HG02884 (cell line): ENCODE measurements at regions not wholly inside any gene's neighbourhood (a gene's known extent, or its start where the extent isn't known, plus 50 kb on each side); places are given as distances from the start of the nearest gene placed in this dataset.

Experiments used
- ATAC-seq: cut with Tn5 transposase; IDR thresholded peaks from one replicate; pipeline ENCODE4 v1.9.1; 2021; ENCODE audit warnings: mild to moderate bottlenecking, moderate library complexity; ENCODE audit not compliant: unreplicated experiment

DNA sequence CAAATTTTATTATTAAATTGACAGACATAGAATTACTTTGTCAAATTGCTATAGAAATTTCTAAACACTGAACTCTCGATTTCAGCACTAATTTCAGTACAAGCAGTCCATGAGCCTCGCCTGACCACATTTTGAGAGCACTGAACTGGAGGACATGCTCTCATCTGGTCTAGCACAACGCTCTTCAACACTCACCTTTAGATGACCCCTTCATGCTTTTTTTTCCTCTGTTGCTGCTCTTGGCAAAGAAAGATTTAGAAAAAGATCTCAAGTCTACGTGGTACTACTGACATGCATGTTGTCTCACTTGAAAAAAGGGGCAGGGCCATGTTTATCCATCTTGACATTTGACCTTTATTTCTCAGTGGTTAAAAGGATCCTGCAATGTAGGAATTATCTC lies 981.5 kb downstream of the DIAPH3 start:
- no peak for ATAC-seq

DNA sequence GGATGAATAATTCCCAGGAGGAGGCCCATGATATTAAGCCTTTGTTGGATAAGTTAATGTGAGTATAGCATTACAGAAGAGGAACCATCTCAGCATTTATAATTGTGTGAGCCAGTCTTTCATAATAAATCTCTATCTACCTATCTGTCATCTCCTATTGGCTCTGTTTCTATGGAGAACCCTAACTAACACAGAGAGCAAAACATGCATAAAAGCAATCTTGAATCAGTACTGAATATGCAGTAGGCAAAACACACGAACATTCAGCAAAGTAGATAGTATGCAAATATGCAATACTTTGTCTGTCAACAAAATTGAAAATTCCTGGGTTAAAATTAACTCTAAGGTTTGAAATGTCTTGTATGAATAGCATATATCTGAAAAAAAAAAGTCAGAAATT lies 966.3 kb downstream of the DIAPH3 start:
- ATAC-seq, result no peak

DNA sequence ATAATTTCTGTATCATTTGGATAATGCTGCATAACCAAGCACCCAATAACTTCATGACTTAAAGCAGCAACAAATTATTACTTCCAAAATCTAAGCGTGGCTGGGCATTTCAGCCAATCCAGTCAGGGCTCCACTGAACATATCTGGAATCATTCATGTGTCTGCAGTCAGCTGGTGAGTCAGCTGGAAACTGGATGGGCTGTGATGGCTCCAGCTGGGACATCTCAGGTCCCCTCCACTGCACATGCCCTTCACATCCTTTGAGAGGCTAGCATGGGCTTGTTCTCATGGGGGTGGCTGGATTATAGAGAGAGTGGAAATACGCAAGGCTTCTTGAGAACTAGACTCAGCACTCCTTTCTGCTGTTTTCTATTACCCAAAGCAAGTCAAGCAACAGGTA lies 961.9 kb downstream of the DIAPH3 start:
- no peak for ATAC-seq

DNA sequence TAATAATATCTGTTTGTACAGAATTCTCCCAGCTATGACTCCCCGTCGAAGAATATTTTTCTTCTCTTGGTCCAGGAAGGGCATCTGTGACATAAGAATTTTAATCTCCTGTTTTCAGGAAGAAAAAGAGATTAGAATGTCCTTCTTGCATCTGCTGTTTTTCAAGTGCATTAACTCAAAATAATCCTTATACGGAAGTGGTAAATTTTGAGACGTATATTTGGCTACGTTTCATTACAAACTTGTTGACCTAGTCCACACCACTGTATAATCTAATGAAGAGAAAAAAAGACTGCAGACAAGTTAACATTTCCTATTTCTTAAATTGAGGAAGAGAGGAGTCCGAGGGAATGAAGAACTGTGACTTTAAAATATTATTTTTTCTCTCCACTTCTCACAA lies 959.9 kb downstream of the DIAPH3 start:
- no peak for ATAC-seq

DNA sequence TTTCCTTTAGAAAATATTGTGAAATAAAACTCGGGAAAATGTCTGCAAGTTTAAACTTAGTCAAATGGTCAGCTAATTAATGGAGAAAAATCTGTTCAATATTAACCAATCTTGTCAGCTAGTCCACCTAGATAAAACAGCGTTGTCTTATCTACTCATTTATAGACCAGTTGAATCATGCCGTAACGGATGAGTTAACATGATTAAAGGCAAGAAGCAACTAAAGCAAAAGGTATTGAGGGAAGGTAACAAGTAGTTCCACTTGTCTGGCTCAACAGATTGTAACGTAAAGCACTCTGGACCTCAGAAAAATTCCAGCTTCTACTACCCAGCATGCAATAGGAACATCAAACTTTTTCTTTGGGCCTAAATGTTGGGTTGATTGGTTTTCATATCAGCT lies 958.2 kb downstream of the DIAPH3 start:
- ATAC-seq, result no peak

DNA sequence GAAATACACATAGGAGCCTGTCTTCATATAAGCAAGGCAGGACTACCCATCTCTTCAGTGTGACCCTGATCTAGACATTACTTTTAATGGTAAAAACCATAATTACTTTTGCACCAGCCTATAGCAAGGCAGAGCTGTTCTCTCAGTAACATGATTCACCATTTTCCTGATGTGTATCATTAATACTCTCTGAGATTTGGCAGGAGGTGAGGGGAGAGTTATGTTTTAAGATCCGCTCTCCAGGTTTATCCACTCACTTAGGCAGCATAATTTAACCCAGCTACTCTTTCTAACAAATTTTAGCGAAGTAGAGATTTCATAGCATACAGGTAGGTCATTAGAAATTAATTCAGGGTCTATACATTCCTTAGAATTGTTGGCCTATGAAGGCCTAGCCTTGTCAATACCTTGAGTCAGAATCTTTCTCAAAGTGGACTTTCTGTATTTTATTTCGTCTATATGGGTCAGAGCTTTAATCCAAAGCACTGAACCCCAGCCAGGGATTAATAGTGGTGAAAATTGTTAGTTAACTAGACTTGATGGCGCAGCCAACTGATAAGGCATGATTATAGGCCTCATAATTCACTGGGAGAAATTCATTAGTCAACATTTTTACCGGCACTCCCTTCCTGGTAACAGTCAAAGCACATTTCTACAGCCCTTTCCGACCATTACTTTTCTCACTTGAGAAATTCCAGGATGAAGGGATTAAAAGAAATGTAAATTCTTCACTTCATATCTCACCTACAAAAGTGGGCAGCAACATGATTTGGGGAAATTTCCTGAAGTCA lies 955.1 kb downstream of the DIAPH3 start:
- no peak for ATAC-seq

DNA sequence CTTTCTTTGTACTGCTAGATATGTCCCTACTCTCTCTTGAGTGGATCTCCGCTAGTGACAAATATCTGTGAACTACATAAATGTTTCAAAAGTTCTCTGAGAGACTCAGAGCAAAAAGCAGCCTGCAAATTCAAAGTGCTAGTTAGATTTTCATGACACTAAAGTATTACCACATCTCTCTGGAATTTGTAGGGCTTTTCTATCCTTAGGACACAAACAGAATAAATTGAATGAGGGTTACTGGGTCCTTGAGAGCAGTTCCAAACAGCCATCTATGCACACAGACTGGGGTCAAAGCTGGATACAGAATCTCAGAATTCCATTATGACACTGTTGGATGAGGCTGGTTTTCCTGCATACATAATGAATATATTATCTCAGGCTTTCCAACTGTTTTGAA lies 953.2 kb downstream of the DIAPH3 start:
- ATAC-seq, result no peak

DNA sequence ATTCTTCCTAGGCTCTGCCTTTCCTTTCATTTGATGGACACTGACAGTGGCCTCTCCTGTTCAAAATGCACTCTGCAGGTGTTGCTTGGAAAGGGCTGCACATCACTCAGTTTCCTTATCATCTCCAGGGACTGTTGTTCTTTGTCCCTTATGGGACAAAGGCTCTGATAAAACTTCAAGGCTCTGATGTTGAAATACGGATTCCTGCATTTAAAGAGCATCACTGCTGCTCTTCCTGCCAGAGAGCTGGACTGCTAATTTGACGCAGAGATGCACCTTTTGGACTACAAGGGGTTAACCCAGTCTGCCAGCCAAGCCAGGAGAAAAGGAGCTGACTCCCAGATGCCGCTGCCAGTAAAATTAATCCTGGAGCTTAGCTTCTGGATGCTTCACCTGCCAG lies 952.1 kb downstream of the DIAPH3 start:
- no peak for ATAC-seq

DNA sequence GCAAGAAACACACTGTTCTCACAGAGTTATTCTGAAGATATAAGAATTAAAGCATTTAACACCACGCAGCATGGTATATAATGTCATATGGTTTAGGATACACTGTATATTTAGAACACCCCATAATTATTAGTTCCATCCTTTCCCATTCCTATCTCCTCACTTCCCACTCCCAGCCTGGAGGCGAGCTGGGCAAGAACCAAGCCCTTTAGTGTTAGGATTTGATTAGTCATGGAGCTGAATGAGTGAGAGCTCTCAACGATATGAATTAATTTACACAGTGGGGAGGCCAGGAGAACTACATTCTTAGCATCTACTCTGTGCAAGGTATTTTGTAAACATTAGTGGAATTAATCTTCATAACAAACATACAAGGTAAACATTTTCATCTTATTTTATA lies 934.3 kb downstream of the DIAPH3 start:
- no peak for ATAC-seq

DNA sequence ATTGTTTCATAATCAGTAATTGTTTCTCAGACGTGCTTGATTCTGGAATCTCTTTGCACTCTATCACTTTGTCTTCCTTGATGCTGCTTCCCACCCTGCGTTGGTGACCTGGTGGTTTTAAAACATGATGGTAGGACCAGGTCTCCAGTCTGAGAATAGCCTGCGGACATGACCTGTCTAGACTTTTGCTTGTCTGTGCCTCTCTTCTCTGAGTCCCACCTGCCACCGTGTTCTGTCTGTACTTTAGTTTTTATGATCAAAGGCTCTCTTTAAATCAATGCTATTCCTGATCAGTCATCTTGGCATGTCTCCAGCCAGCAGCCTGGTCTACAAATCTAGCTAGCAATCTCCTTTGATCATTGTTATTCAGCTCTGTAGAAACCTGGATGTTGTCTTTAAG lies 933.9 kb downstream of the DIAPH3 start:
- no peak for ATAC-seq

DNA sequence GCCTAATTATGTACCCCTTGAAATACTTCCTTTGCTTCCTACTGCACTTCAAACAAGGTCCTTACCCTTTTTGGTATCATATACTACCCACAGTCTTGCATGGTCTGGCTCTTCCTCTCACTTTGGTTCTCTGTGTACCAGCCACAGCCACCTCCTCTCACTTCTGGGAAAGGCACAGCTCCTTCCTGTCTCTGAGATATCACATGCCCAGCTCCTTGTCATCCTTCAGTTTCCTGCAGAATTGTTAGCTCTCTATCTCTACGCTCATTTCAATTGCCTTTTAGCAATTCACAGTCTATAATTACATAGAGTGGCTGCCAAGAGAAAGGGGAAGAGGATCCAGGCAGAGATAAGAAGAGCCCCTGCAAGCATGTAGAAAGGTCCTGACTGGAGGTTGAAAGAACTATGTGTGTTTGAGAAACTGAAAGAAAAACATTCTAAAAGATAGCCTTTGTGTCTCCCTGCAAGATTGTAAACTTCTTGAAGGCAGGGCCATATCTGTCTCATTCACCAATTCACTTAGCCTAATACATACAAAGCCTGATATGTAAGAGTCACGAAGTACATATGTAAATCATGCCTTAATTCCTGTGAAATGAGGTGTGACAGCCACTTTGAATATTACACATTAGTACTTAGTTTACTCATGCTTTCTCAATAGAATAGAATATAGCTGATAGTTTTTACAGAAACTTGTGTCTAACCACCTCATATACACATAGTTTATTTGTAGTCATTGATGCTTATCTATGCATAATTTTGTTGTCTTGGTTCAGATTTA lies 933.1 kb downstream of the DIAPH3 start:
- no peak for ATAC-seq

DNA sequence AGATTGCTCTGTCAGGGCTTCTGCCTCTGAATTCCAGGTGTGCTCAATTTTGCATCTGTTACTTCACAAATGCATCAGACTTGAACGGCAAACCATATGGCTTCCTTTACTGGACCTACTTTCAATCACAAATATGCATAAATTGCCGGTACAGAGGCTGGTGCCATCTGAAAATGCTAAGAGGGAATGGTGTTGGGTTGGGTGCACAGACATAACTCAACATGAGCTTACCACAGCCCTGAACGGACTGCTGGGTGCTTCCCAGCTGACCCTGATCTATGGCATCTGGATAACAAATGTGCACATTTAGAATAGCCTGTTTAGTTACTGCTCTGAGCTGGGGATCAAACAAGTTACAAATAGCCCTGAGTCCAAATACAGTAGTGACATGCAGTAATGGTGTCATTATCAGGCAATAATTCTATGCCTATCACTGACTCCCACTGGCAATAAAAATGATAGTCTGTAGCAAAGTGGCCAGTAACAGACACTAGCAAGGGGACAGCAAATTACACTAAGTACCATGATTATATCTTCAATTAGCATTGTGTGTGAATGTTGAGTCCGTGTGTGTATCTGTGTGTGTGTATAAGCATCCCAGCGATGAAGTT lies 927.3 kb downstream of the DIAPH3 start:
- no peak for ATAC-seq

DNA sequence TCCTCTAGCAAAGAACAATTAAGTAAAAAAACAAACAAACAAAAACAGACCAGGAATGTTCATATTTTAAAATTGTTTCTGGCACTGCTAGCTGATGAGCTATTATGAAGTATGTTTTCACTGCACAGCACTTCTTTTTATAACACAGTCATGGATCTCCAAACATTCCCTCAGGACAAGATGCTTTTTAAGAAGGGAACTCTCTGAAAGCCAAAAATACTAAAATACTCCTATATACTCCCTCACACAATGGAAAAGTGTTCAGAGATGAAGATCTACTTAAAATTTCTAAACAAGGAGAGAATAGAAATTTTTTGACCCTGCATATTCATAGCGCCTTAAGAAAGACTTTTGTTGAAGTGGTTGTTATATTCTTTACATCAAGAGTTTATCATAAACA lies 926.8 kb downstream of the DIAPH3 start:
- no peak for ATAC-seq

DNA sequence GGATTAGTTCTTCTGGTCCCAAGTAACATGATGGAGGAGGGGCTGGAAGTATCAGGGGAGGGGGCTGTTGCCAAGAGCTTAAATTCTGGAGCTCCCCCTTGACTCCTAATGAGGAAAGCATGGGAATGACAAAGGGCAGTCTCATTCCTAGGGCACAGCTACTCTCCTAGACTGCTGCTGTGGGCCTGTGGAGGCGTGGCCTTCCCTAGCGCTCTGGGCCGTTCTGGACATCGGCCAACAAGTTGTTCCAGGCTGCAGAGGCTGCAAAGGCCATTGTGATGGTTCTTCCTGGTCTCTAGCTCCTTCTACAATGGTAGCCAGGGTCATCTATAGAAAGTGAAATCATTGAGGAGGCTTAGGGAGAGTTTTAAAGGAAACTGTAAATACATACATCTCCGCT lies 916.6 kb downstream of the DIAPH3 start:
- ATAC-seq, result no peak

DNA sequence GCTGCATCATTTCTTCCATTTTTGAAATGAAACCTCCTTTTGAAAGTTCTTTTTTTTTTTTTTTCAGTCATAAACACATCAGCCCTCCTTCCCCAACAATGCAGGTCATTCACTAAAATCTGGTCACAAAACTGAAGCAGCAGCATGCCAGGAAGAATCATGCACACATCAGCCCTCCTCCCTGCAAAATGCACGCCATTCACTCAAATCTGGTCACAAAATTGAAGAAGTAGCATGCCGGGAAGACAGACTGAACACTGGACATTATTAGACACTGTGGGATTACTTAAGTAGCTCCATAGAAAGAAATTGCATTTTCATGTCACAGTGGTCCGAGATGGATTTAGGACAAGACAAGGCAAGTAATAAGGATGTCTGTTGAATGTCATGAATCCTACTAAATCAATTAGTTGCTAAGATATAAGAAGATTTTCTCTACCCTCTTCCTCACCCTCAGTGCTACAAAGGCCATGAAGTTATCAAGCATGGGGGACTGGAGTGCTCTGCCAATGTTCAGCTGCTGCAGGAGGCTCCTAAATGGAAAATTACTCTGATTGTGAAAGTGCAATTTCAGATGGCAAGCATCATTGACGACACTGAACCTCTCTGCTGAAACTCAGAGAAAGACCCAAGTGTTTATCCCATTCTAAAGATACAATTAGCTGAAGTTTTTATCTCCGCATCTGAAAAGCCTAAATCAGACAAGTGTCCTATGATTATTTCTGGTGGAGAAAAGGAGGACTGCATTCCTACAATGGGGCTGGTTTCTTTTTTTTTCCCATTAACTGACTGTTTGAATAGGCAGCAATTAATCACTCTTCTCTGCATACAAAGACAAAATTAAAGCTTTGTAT lies 913.2 kb downstream of the DIAPH3 start:
- no peak for ATAC-seq

DNA sequence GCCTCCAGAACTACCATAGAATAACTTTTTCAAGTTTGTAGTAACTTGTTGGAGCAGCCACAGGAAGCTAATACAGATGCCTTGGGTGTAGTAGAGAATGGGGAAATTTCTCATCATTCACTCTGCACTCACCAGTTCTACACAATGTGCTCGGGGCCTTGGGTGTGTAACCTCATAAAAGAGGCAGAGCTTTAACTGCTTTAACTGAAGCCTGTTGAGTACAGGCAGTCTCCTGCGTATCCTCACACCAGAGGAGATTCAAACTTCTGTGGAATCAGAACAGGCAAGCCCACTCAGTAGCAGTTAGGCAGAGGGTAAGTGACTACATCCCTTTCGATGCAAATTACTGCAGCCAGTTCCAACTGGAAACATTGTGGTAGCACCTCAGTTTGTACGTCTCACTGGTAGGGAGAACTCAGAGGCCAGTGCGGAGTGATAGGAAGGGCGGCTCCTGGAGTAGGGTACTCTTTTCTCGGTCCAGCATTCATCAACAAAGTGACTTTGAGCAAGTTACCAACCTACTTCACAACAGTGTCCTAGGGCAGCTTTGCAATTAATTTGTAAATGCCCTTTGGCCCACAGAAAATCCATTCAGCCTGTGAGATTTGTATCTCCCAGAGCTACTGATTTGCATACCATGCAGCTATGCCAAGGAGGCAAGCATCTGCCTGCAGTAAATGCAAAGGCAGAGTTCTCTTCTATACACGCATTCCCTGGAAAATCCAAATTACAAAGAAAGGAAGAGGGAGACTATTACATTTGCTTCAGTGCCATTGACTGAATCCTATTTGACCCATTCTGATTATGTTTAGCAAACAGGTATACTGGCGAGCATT lies 904.3 kb downstream of the DIAPH3 start:
- ATAC-seq, result no peak

DNA sequence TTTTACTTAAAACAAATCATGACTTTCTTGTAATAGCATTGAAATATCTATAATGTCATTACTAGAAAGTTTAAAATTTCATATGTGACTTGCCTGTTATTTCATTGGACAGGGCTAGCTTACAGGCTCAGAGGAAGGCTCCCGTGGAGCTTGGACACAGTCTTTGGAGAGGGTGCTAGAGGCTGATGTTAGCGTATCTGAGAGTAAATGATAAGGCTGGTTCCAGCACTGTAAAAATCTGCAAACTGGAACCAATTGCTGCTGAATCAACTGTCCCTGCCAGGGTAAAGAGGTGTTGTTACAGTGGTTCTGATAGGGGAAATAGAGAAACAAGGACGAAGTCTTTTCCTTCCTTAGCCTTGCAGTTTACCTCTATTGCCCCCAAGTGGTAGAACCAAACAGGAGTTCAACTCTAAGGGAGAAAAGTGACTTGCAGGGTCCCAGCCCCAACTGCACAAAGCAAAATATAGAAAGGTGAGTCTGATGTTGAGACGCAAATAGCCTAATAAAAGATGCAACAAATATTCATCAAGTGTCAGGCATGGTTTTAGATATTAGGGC lies 901.7 kb downstream of the DIAPH3 start:
- no peak for ATAC-seq

DNA sequence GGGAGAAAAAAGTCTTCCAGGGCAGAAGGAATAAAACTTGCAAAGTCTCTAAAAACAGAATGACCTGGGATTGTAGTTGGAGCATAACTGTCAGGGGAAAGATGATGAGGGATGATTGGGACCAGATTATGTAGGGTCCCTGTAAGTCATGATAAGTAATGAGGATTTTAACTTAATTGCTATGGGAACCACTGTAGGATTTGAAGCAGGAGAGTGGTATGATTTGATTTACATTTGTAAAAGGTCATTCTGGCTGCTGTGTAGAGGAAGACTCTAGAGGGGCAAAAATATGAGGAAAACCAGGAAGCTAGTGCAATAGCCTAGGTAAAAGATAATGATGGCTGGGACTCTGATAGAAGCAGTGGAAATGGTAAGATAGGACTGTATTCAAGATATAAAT lies 900.2 kb downstream of the DIAPH3 start:
- ATAC-seq, result no peak

DNA sequence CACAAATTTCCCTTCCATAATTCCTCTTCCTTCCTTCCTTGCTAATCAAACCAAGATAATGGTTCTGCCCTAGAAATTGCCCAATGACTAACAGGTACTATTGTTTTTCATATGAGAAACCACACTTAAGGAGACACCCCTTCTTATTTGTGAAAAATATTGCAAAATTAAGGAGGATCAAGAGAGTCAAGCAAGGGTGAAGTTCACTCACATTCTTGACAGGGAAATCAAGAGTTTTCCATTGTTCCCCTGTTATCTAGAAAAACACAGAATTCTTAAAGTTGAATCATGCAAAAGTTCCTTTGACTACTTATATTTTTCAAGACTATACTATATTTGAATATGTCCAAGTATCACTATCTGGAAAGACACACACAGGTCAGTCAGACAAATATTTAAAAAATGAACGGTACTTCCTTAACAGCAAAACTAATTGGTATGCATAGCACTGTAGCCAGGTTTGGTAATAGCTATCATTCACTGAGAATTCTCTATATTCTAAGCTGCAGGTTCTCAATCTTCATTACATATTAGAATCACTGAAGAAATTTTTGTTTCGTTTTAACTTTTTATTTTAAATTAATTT lies 897.2 kb downstream of the DIAPH3 start:
- no peak for ATAC-seq

DNA sequence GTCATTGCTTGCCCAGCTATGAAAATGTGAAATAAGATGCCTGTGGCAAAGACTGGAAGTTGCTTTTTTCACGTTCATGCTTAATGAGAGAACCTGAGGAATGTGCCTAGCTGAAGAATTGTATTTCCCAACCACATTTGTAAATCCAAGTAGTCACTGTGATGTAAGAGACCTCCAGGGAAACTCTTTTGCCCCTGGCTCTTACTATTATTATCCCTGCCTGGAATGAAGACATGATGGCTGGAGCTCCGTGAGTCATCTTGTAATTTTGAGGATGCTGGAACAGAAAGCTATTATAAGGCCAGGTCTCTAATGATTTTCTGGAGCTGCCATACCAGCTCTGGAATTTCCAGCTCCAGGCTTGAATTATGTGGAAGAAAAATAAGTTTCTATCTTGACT lies 894.3 kb downstream of the DIAPH3 start:
- no peak for ATAC-seq
